ENCODE measurements at regions not wholly inside any gene's neighbourhood (a gene's known extent, or its start where the extent isn't known, plus 50 kb on each side); places are given as distances from the start of the nearest gene placed in this dataset.

- intact Hi-C loops (cut with micrococcal nuclease): no loop called here
- Mint-ChIP-seq H3K4me1 (ENCODE audit: insufficient read depth, unreplicated experiment) (no peaks in the 10 kb centered on the region), H3K27ac (ENCODE audit: low read depth, unreplicated experiment) (no peak overlapping the region), H3K36me3 (ENCODE audit: insufficient read depth, unreplicated experiment) (no peaks in the 10 kb centered on the region), H3K27me3 (ENCODE audit: insufficient read depth, unreplicated experiment) (no peaks in the 10 kb centered on the region), H3K4me3 (ENCODE audit: unreplicated experiment) (no peak overlapping the region), H3K9me3 (ENCODE audit: unreplicated experiment) (no peaks in the 10 kb centered on the region)
- TF ChIP-seq CTCF (IDR thresholded peaks at IDR 0.05; ENCODE audit: unreplicated experiment): no peak
- BruUV-seq (replicated peaks): no TSS peak
- ChIA-PET POLR2A (no interaction called here), CTCF (no interaction called here)
- no peak for DNase-seq (ENCODE audit: unreplicated experiment)
These were observed 63.7 kb upstream of the TPRG1 start for GRCh38 chr3:189108067-189108466.

- Mint-ChIP-seq H3K27ac (ENCODE audit: low read depth, unreplicated experiment) (no peak overlapping the region), H3K9me3 (ENCODE audit: unreplicated experiment) (no peaks in the 10 kb centered on the region), H3K36me3 (ENCODE audit: insufficient read depth, unreplicated experiment) (no peaks in the 10 kb centered on the region), H3K4me1 (ENCODE audit: insufficient read depth, unreplicated experiment) (no peaks in the 10 kb centered on the region), H3K27me3 (ENCODE audit: insufficient read depth, unreplicated experiment) (no peaks in the 10 kb centered on the region), H3K4me3 (ENCODE audit: unreplicated experiment) (no peak overlapping the region)
- ChIA-PET POLR2A (no interaction called here), CTCF (no interaction called here)
- TF ChIP-seq CTCF (IDR thresholded peaks at IDR 0.05; ENCODE audit: unreplicated experiment): no peak
- intact Hi-C loops (cut with micrococcal nuclease): no loop called here
- DNase-seq (ENCODE audit: unreplicated experiment): no peak
- BruUV-seq (replicated peaks): no TSS peak
These were observed 63.0 kb upstream of the TPRG1 start for GRCh38 chr3:189108735-189109134.

- Mint-ChIP-seq H3K36me3 (ENCODE audit: insufficient read depth, unreplicated experiment) (no peaks in the 10 kb centered on the region), H3K27me3 (ENCODE audit: insufficient read depth, unreplicated experiment) (no peaks in the 10 kb centered on the region), H3K9me3 (ENCODE audit: unreplicated experiment) (no peaks in the 10 kb centered on the region), H3K4me3 (ENCODE audit: unreplicated experiment) (no peak overlapping the region), H3K27ac (ENCODE audit: low read depth, unreplicated experiment) (no peak overlapping the region), H3K4me1 (ENCODE audit: insufficient read depth, unreplicated experiment) (no peaks in the 10 kb centered on the region)
- POLR2A ChIA-PET: no interaction called here
- intact Hi-C loops (cut with micrococcal nuclease): no loop called here
- DNase-seq (ENCODE audit: unreplicated experiment): no peak
- CTCF ChIA-PET: no interaction called here
- TF ChIP-seq CTCF (IDR thresholded peaks at IDR 0.05; ENCODE audit: unreplicated experiment): no peak
- BruUV-seq (replicated peaks): no TSS peak
These were observed 62.6 kb upstream of the TPRG1 start for GRCh38 chr3:189109145-189109544.

- intact Hi-C loops (cut with micrococcal nuclease): no loop called here
- Mint-ChIP-seq H3K36me3 (ENCODE audit: insufficient read depth, unreplicated experiment) (no peaks in the 10 kb centered on the region), H3K4me3 (ENCODE audit: unreplicated experiment) (no peak overlapping the region), H3K27ac (ENCODE audit: low read depth, unreplicated experiment) (no peak overlapping the region), H3K4me1 (ENCODE audit: insufficient read depth, unreplicated experiment) (no peaks in the 10 kb centered on the region), H3K9me3 (ENCODE audit: unreplicated experiment) (no peaks in the 10 kb centered on the region), H3K27me3 (ENCODE audit: insufficient read depth, unreplicated experiment) (no peaks in the 10 kb centered on the region)
- no peak for TF ChIP-seq CTCF (IDR thresholded peaks at IDR 0.05; ENCODE audit: unreplicated experiment)
- ChIA-PET CTCF (no interaction called here), POLR2A (no interaction called here)
- no TSS peak for BruUV-seq (replicated peaks)
- no peak for DNase-seq (ENCODE audit: unreplicated experiment)
These were observed 54.7 kb upstream of the TPRG1 start for GRCh38 chr3:189117087-189117486.

All from MCF 10A (cell line).